Breast epithelium (tissue), 4 donors: ENCODE measurements at regions not wholly inside any gene's neighbourhood (a gene's known extent, or its start where the extent isn't known, plus 50 kb on each side); places are given as distances from the start of the nearest gene placed in this dataset.

Source experiments
- DNase-seq, 2 donors: peaks; one replicate each; pipeline ENCODE4 v3.0.0-alpha.2; 2019; ENCODE audit warnings: low spot score in 2 of 2
- H3K27ac ChIP-seq, 2 donors: fragments of 200-600 bp; sonication (generic) in 1 of 2; one replicate each; pipeline ENCODE4 v1.5.1; 2016 to 2019; ENCODE audit warnings: mild to moderate bottlenecking in 1 of 2
- H3K27me3 ChIP-seq, 2 donors: fragments of 200-600 bp; sonication (generic) in 1 of 2; one replicate each; pipeline versions ENCODE4 v1.5.1 to v1.6.0; 2017 to 2019; ENCODE audit warnings: control low read depth in 1 of 2, mild to moderate bottlenecking in 1 of 2
- H3K36me3 ChIP-seq: fragments of 200-600 bp; one replicate; pipeline ENCODE4 v1.5.1; 2019
- H3K4me1 ChIP-seq, 2 donors: fragments of 200-600 bp; sonication (generic); one replicate each; pipeline ENCODE4 v1.5.1; 2016 to 2019; ENCODE audit warnings: control low read depth in 1 of 2
- H3K4me3 ChIP-seq, 3 donors: fragments of 200-600 bp; sonication (generic); 1 replicate in 2 of 3; 2 replicates in 1 of 3; pipeline ENCODE4 v1.5.1; 2016 to 2019; ENCODE audit warnings: mild to moderate bottlenecking in 3 of 3, moderate library complexity in 2 of 3
- H3K9me3 ChIP-seq, 2 donors: fragments of 200-600 bp; sonication (generic) in 1 of 2; one replicate each; pipeline ENCODE4 v1.5.1; 2016 to 2019; ENCODE audit warnings: control low read depth in 1 of 2
- POLR2A ChIP-seq: fragments of 450-650 bp; IDR thresholded peaks from one replicate; pipeline ENCODE4 v1.6.1; 2016; ENCODE audit warnings: antibody characterized with exemption, mild to moderate bottlenecking, moderate library complexity
- POLR2AphosphoS5 ChIP-seq, 3 donors: sonication (generic); formaldehyde crosslinking; IDR thresholded peaks; one replicate each; pipeline ENCODE4 v1.6.1; 2017; ENCODE audit warnings: antibody characterized with exemption in 3 of 3
- intact Hi-C: fragments of 100-400 bp; cut with DNase I; formaldehyde crosslinking; loops from one replicate; pipeline ENCODE4 v1.15.1; 2023; ENCODE audit warnings: low total_unique reads
- TF ChIP-seq, protein P1 (sequence below), 3 donors: fragments of 450-650 bp; IDR thresholded peaks; one replicate each; pipeline ENCODE4 v1.5.1; 2016 to 2017; ENCODE audit warnings: antibody characterized with exemption in 3 of 3, mild to moderate bottlenecking in 3 of 3, moderate library complexity in 3 of 3

DNA sequence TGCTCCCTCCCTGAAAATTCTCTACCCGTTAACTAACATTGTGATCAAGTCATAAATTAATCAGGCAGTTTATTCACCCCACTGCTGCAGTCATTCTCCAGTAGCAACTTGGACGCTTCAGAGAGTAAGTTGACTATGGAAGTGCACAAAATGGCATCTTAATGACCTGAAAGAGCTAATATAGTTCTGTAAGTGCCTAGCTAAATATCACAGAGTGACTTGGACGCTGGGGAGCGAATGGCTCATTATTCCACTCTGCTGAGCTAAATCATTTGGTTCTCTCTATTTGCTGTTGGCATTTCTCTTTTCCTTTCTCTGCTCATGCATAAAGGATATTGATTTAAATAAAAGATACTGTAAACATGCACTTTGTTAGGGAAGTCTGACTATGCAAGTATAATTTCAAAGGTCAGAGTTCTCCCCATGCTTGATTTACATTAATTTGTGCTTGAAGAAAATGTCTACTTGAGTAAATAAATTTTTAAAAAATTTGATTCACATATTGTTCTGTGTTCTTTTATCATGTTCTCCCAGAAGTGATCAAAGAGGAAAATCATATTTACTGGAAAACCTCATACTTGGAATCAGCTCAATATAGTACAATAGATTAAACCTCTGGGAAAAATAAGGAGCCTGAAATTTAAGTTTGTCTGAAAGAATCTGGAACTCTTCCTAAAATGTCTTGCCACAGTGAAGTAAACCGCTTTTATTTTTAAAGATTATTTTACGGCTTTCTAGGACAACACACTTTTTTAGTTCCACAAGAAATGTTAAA, 169.5 kb upstream of the HAPLN1 start:
- no peaks in the 10 kb centered on the region for H3K4me1 ChIP-seq
- H3K4me3 ChIP-seq, result no peak overlapping the region
- H3K36me3 ChIP-seq, result no peaks in the 10 kb centered on the region
- no peak overlapping the region for H3K27ac ChIP-seq
- H3K27me3 ChIP-seq, result no peaks in the 10 kb centered on the region
- intact Hi-C loops, result no loop called here
- DNase-seq, result no peak
- no peaks in the 10 kb centered on the region for H3K9me3 ChIP-seq
- TF ChIP-seq POLR2A (no peak), POLR2AphosphoS5 (IDR thresholded peaks at IDR 0.05) (no peak)
- TF ChIP-seq, protein P1, sequence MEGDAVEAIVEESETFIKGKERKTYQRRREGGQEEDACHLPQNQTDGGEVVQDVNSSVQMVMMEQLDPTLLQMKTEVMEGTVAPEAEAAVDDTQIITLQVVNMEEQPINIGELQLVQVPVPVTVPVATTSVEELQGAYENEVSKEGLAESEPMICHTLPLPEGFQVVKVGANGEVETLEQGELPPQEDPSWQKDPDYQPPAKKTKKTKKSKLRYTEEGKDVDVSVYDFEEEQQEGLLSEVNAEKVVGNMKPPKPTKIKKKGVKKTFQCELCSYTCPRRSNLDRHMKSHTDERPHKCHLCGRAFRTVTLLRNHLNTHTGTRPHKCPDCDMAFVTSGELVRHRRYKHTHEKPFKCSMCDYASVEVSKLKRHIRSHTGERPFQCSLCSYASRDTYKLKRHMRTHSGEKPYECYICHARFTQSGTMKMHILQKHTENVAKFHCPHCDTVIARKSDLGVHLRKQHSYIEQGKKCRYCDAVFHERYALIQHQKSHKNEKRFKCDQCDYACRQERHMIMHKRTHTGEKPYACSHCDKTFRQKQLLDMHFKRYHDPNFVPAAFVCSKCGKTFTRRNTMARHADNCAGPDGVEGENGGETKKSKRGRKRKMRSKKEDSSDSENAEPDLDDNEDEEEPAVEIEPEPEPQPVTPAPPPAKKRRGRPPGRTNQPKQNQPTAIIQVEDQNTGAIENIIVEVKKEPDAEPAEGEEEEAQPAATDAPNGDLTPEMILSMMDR (IDR thresholded peaks at IDR 0.05), result no peak

DNA sequence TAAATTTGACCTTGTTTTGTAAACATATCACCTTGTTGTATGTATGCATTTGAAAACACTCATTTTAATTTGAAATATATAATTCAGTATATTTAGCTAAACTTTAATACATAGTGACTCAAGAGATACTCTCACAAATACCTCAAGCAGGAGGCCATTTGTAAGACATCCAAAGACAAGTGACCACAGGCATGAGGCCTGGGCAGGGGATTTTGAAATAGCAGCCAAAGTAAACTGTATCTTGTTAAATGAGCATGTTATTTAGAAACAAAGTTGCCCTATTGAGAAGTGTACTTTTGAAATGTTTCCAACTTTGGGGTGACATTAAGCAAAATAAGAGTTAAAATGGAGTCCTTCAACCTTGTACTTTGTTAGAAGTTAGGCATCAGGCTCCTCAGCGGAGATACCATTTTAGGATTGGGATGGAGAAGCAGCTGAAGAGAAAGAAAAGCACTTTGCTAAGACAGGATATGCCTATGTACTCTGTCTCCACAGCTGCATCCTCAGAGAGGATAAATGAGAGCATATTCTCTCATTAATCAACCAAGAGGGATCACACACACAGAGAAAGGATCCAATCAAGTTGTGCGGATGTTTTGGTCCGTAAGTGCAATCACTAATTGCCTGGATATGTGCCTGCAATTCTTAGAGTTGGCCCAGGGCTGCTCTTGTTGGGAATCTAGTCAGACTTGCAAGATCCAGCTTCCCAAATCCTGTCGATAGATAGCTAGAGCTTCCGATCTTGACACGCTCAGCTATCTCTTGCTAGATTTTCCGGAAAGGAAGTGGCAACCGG, 157.5 kb upstream of the HAPLN1 start:
- TF ChIP-seq POLR2AphosphoS5 (IDR thresholded peaks at IDR 0.05) (no peak), POLR2A (no peak)
- TF ChIP-seq, protein P1 (IDR thresholded peaks at IDR 0.05), result no peak
- Histone ChIP-seq H3K4me1 (no peaks in the 10 kb centered on the region), H3K4me3 (no peak overlapping the region), H3K27ac (no peak overlapping the region), H3K9me3 (no peaks in the 10 kb centered on the region), H3K27me3 (no peaks in the 10 kb centered on the region), H3K36me3 (no peaks in the 10 kb centered on the region)
- DNase-seq, result no peak
- intact Hi-C loops, result no loop called here

DNA sequence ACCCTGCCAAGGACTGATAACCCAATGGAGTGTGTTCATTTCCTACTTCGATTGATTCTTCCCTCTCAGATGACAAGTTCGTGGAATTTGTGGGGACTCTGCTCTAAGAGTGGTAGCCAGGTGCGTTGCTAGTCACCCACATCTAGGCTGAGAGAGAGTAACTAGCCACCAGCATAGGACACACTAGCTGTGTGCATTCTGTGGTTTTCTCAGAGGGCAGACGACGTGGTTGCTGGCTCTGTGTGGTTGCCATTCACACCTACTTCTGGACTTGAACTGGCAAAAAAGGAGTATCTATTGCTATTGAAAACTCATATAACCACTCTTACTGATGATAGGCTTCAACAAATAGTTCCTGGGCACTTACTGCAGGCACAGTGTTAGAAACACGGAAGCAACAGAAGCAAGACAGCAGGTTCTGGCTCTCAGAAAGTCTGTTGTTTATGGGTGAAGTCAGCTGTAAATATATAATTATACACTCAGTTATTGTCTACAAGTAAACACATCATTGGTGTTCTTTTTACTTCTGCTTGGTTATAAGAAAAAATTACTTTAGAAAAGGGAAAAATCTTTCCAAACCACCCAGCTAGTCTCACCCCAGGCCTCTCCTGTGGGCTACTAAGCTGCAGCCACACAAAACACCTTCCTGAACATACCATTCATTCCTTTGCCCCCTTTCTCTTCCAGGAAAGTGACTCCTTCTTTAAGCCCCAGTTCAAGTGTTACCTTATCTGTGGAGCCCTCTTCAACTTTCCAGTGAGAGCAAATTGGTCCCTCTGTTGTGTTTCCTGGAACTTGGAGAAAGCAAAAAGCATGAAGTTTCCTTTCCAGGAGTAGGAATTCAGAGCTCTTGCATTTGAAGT, 151.1 kb upstream of the HAPLN1 start:
- Histone ChIP-seq H3K27me3 (no peaks in the 10 kb centered on the region), H3K4me1 (no peaks in the 10 kb centered on the region), H3K4me3 (no peak overlapping the region), H3K36me3 (no peaks in the 10 kb centered on the region), H3K27ac (no peak overlapping the region), H3K9me3 (no peaks in the 10 kb centered on the region)
- intact Hi-C loops, result no loop called here
- DNase-seq, result no peak
- TF ChIP-seq POLR2A, result no peak
- TF ChIP-seq, protein P1 (IDR thresholded peaks at IDR 0.05), result no peak
- no peak for TF ChIP-seq POLR2AphosphoS5 (IDR thresholded peaks at IDR 0.05)

DNA sequence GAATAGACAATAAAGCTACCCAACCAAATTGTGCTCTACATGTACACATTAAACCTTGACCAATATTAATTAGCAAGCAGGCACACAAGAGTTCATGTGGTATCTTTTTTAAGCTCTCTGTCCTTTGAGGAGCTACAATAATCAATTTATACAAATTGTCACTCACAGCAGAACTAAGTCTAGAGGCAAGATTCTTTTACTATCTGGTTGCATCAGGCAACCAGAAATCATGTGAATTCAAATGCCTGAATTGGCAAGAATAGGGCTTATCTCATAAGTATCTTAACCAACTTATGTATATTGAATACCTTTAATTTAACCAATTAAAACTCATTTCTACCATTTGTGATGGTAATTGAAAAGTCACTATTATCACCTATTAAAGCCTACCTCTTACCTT, 145.5 kb upstream of the HAPLN1 start:
- Histone ChIP-seq H3K9me3 (no peaks in the 10 kb centered on the region), H3K27ac (no peak overlapping the region), H3K4me3 (no peak overlapping the region), H3K27me3 (no peaks in the 10 kb centered on the region), H3K36me3 (no peaks in the 10 kb centered on the region), H3K4me1 (no peaks in the 10 kb centered on the region)
- TF ChIP-seq POLR2A (no peak), POLR2AphosphoS5 (IDR thresholded peaks at IDR 0.05) (no peak)
- TF ChIP-seq, protein P1 (IDR thresholded peaks at IDR 0.05), result no peak
- no peak for DNase-seq
- intact Hi-C loops, result no loop called here
